ENCODE measurements at regions not wholly inside any gene's neighbourhood (a gene's known extent, or its start where the extent isn't known, plus 50 kb on each side); places are given as distances from the start of the nearest gene placed in this dataset.

DNA sequence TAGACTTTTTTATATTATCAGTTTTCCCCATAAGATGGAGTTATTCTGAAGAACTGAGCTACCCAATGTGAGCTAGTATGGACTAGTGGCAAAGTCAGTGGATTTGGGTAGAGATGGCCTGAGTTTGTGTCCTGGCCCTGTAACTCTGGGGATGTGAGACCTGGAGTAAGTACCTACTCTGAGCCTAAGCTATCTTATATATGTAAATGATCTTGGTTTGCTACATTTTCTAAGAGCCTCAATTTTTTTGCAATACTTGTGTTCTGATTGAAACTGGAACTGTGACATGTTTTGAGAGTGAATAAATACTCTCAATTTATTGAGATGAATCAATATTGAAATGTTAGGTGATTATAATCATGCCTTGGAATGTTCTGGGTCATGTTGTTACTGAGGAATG, 73.6 kb downstream of the ZNF621 start:
- TF ChIP-seq, protein P1, sequence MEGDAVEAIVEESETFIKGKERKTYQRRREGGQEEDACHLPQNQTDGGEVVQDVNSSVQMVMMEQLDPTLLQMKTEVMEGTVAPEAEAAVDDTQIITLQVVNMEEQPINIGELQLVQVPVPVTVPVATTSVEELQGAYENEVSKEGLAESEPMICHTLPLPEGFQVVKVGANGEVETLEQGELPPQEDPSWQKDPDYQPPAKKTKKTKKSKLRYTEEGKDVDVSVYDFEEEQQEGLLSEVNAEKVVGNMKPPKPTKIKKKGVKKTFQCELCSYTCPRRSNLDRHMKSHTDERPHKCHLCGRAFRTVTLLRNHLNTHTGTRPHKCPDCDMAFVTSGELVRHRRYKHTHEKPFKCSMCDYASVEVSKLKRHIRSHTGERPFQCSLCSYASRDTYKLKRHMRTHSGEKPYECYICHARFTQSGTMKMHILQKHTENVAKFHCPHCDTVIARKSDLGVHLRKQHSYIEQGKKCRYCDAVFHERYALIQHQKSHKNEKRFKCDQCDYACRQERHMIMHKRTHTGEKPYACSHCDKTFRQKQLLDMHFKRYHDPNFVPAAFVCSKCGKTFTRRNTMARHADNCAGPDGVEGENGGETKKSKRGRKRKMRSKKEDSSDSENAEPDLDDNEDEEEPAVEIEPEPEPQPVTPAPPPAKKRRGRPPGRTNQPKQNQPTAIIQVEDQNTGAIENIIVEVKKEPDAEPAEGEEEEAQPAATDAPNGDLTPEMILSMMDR (IDR thresholded peaks at IDR 0.05), result no peak
- TF ChIP-seq POLR2A (IDR thresholded peaks at IDR 0.05), result no peak

All from heart left ventricle (tissue), 13 donors.